ENCODE measurements at regions not wholly inside any gene's neighbourhood (a gene's known extent, or its start where the extent isn't known, plus 50 kb on each side); places are given as distances from the start of the nearest gene placed in this dataset.

DNA sequence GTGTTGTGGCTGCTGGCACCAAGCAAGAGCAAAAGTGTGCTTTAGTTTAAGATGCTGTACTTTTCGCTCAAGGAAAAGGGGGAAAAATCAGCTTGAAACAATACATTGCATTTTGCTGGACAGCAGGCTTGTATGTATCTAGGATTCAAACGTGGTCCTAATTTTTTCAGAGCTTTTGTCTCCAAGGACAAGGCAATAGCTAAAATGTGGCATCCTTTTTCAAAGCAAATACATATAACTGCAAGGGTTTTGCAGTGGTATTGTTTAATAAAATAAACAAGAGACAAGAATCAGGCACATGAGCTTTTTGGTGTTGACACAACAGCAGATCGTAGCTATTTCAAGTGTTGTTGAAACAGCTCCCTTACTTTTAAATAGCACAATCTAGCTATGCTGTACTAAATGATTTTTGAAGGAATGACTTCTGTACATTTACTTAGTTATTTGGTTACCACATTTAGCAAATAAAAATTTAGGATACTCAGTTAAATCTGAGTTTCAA lies 137.0 kb upstream of the HEY2 start:
- no TSS peak for BruUV-seq (replicated peaks)
- CTCF ChIA-PET = no interaction called here

DNA sequence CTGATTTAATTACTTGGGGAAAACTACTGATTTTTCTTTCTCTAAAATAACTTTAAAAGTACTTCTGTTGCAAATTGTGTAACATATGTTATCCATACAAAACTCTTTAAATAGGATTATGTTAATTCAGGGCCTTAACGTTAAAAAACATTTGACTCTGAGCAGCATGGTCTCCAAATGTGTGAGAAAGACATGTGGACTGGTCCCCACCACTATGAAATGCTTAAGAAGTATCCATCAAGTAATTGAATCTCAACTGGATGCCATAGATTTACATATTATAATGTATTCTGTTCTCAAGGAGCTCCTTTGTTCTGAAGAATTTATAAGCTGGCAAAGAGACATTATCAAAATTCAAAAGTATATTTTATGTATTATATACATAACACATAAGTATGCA lies 130.8 kb upstream of the HEY2 start:
- intact Hi-C loops (cut with micrococcal nuclease) = no loop called here
- CTCF ChIA-PET = no interaction called here

More for the DNA sequence above, 137.0 kb upstream of the HEY2 start:
- no peak overlapping the region for H3K27ac ChIP-seq (ENCODE audit: low read length)
- no peaks in the 10 kb centered on the region for H3F3A ChIP-seq (ENCODE audit: low read length, unreplicated experiment)
- intact Hi-C loops (cut with micrococcal nuclease) = no loop called here
- no peaks in the 10 kb centered on the region for H4K20me1 ChIP-seq (ENCODE audit: low read length)
- no peaks in the 10 kb centered on the region for H3K4me1 ChIP-seq (ENCODE audit: insufficient read depth, low read length)
- ATAC-seq = no peak
- H3K9me3 ChIP-seq (ENCODE audit: low read length) = no peaks in the 10 kb centered on the region
- H3K9me2 ChIP-seq (replicated peaks; ENCODE audit: low read length) = no peaks in the 10 kb centered on the region
- no peak overlapping the region for H3K4me3 ChIP-seq (ENCODE audit: low read length)
- no peak overlapping the region for H3K9ac ChIP-seq (ENCODE audit: low read length)
- TF ChIP-seq EZH2phosphoT487 (IDR thresholded peaks at IDR 0.05; ENCODE audit: borderline replicate concordance, low read length) = no peak
- no peak for TF ChIP-seq EZH2 (IDR thresholded peaks at IDR 0.05; ENCODE audit: low read length, unreplicated experiment)
- no peak for TF ChIP-seq CTCF (conservative IDR thresholded peaks at IDR 0.05; ENCODE audit: low read depth, low read length)
- H3K27me3 ChIP-seq (ENCODE audit: low read length) = peaks cover 15% of the 10 kb centered on the region; the same call in 1 of the 2 replicates
- H2AFZ ChIP-seq (ENCODE audit: low read length) = no peak overlapping the region
- no peak overlapping the region for H3K4me2 ChIP-seq (ENCODE audit: low read length)
- no peak for DNase-seq
- H3K36me3 ChIP-seq (ENCODE audit: low read depth, low read length) = no peaks in the 10 kb centered on the region
- H3K79me2 ChIP-seq (ENCODE audit: low read length) = no peaks in the 10 kb centered on the region
- POLR2A ChIA-PET (ENCODE audit: unreplicated experiment) = no interaction called here

More for the DNA sequence above, 130.8 kb upstream of the HEY2 start:
- BruUV-seq (replicated peaks) = no TSS peak
- Histone ChIP-seq H4K20me1 (ENCODE audit: low read length) (no peaks in the 10 kb centered on the region), H3K9ac (ENCODE audit: low read length) (no peak overlapping the region), H3K9me2 (replicated peaks; ENCODE audit: low read length) (no peaks in the 10 kb centered on the region), H3K4me1 (ENCODE audit: insufficient read depth, low read length) (no peaks in the 10 kb centered on the region), H3F3A (ENCODE audit: low read length, unreplicated experiment) (no peaks in the 10 kb centered on the region), H3K27me3 (ENCODE audit: low read length) (peaks cover 13% of the 10 kb centered on the region; the same call in 1 of the 2 replicates), H3K36me3 (ENCODE audit: low read depth, low read length) (no peaks in the 10 kb centered on the region), H3K4me2 (ENCODE audit: low read length) (no peak overlapping the region), H3K79me2 (ENCODE audit: low read length) (no peaks in the 10 kb centered on the region), H3K27ac (ENCODE audit: low read length) (no peak overlapping the region), H3K9me3 (ENCODE audit: low read length) (no peaks in the 10 kb centered on the region), H3K4me3 (ENCODE audit: low read length) (no peak overlapping the region), H2AFZ (ENCODE audit: low read length) (no peak overlapping the region)
- ATAC-seq (no peak), DNase-seq (no peak)
- POLR2A ChIA-PET (ENCODE audit: unreplicated experiment) = no interaction called here
- TF ChIP-seq EZH2phosphoT487 (IDR thresholded peaks at IDR 0.05; ENCODE audit: borderline replicate concordance, low read length) (no peak), CTCF (conservative IDR thresholded peaks at IDR 0.05; ENCODE audit: low read depth, low read length) (no peak), EZH2 (IDR thresholded peaks at IDR 0.05; ENCODE audit: low read length, unreplicated experiment) (no peak)

All from PC-3 (cell line).